ENCODE measurements at regions not wholly inside any gene's neighbourhood (a gene's known extent, or its start where the extent isn't known, plus 50 kb on each side); places are given as distances from the start of the nearest gene placed in this dataset.

DNA sequence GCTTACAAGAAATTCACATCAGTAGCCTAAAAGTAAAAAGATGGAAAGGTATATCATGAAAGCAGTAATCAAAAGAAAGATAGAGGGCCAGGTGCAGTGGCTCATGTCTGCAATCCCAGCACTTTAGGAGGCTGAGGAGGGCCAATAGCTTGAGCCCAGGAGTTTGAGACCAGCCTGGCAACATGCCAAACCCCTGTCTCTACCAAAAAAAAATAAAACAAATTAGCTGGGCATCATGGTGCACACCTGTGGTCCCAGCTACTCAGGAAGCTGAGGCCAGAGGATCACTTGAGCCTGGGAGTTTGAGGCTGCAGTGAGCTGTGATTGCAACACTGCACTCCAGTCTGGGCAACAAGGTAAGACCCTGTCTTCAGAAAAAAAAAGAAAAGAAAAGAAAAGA, 55.5 kb downstream of the GSPT2 start:
- DNase-seq: no peak

DNA sequence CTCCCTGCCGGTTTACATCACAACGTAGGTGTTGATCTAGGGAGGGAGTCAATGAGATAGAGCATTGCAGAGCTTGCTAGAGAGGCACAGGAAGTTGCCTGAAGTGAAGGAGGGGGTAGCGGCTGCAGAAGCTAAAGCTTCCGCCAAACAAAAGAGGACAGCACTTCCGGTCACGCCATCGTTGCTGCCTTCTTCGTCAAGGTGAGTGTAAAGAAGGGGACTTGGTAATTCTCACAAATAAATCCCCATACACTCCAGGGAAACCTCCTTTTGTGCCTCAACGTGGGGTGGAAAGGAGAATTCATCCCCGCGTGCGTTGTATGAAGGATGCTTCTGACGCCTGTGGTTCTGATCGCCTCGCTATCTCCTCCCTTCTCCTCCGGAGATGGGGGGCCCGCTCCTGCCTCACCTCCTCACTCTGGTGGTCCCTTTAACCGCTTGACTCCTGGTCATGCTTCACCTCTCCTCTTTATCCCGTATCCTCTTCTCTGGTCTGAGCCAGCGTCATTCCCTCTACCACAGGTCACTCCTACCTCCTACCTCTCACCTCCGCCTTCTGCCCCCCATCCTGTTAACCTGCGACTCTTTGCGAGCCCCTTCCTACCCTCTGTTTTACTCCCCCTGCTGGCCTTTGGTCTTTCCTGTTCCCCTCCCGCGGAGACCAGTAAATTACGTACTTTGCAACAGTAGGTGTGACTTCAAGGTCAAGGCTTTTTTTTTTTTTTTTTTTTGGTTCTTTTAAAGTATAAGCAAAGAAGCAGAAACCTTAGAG, 59.9 kb downstream of the GSPT2 start:
- peak; percentile 78 for DNase-seq

DNA sequence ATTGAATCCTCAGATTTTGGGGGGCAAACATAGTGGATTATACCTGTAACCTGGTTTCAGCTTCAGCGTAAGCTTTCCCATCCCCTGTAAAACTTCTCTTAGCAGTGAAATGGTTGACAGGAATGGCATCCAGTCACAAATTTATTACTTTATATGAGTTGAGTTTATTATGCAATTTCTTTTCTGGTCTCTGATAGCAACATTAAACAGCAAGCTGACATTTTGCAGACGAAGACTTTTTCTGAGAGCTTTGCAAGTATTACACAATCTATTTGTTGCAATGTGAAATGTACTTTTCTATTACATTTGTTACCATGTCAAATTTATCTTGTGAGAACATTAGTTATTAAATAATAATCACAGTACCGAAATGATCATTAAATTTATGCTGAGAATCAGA, 60.6 kb downstream of the GSPT2 start:
- no peak for DNase-seq

DNA sequence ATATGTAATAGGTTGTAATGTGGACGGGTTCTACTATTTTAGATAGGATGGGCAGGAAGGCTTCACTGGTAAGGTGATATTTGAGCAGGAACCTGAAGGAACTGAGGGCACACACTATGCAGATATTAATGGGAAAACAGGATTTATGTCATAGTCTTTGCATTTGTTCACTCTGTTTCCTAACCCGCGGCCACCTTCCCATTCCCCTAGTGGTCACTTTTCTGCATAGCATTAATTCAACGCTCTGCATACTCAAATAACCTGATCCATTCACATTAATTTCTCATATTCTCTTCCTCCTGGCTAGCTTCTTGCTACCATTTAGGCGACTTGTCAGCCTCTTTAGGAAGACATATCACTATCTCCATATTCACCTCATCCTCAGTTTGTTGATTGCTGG, 61.5 kb downstream of the GSPT2 start:
- peak; percentile 3 for DNase-seq

DNA sequence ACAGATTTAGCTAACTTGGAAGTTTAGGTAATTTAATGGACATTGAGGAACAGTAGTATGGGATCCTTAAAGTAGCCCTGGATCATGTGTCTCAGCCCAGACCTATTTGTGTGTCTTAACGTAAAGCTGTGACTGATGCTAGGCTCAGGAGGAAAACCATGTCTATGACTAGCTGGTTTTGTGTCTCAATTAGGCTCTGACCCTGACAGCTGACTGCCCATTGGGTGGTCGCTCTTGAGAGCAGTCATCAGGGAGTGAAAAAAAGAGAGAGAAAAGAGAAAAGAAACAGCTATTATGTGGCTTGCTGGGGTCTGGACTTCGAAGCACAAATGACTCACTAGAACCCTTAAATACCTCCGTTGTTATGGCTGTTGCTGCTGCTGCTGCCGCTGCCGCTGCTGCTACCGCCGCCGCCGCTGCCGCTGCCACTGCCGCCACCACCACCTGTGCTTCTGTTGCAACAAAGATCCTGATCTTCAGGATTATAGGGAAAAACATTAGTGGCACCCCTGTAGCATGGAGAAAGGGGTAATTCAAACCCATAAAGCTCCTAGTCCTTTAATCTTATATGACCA, 70.7 kb downstream of the GSPT2 start:
- DNase-seq: no peak

DNA sequence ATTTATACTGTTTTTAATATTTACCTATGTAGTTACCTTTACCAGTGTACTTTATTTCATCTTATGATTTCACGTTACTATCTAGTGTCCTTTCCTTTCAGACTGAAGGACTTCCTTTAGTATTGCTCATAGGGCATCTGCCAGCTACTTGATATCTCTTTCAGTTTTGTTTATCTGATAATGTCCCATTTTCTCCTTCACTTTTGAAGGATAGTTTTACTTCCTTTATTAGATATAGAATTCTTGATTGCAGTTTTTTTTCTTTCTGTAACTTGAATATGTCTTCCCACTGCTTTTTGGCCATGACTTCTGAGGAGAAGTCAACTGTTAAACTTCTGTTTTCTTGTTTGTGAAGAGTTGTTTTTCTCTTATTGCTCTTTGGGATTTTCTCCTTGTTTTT, 69.4 kb upstream of the MAGED1 start:
- DNase-seq: no peak

DNA sequence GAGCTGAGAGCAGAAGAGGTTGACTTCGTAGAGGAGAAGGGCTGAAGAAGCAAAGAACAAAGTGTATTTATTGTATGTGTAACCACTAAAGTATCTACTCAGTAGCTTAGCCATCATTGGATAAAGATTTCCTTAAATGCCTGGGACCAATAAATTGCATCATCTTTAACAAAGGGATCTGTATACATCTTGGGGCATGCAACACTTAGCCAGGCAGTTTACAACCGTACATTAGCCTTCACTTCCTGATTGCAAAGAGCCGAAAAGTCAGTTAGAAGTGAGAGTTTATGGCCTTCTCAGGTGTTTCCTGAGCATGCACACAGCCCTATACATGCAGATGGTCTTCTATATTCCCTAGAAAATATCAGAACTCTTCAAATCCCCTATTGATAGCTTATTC, 68.0 kb upstream of the MAGED1 start:
- DNase-seq: no peak

DNA sequence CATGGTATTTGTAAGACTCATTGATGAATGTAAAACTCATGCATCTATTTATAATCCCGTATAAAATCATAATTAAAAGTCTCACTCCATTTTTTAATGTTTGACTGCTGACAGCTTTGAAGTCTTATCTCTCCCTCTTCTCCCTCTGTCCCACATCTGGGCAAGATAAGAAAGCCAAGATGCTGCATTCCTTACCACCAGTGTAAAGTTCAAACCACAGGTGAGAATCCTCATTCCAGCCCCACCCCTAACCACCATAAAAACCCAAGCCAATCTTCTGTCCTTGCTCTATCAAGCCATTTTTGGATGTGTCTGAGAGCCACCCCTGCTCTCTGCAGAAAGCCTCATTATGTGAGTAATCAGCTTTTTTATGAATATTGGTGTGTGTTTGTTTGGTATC, 59.3 kb upstream of the MAGED1 start:
- DNase-seq: no peak

DNA sequence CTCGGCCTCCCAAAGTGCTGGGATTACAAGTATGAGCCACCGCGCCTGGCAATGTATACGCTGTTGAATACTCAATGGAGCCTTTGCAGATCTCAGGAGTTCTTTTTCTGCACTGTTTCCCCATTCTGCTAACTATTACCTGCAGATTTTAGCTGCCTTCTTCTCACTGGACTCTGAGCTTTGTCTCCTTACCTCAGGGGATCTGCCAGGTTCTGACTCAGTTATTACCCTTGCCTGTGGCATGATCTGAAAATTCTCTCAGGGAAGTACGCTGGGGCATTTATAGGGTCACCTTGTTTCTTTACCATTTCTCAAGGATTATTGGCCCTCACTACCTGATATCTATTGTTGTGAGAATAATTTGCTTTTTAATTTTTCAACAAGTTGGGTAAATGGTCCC, 56.6 kb upstream of the MAGED1 start:
- DNase-seq: no peak

DNA sequence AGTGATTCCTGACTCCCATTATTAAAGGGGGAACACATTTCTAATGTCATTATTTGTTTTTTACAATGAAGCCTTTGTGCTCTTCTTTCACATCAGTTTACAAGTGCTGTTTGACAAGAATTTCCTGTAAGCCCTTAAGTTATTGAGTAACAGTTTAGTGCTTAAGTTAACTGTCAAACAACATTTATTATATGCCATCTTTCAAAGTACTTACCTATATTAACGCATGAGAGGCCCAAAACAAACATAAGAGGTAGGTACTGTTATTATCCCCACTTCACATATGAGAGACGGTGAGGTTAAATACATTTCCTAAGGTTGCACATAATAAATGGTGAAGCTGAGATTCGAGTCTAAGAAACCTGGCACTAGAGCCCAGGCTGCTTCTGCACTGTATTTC, 56.0 kb upstream of the MAGED1 start:
- no peak for DNase-seq

DNA sequence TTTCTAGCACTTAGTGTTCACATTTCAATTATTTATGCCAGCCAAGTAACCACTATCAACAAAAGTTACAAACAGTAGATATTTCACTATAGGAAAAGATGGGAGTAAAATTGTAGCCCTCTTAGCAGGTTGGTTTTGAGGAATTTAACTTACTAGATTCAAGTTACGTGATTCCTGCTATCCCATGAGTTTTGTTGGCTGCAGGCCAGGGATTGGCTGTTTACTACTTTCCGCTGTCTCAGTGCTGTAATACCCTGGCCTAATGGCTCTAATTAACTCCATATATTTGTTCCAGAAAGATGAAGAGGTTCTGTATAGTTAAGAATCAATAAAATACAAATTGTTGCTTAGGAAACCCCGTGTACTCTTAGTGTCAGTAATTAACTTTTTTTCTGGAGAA, 55.5 kb upstream of the MAGED1 start:
- DNase-seq: no peak

Data from DMS53 (cell line).